GM21381 (cell line): ENCODE measurements at regions not wholly inside any gene's neighbourhood (a gene's known extent, or its start where the extent isn't known, plus 50 kb on each side); places are given as distances from the start of the nearest gene placed in this dataset.
"Not testable (repeated sequence)": the region's sequence is repeated elsewhere in the genome, so short reads cannot be mapped to it uniquely, and the experiment has no call there.

ENCODE experiments used
- ATAC-seq: cut with Tn5 transposase; IDR thresholded peaks from one replicate; pipeline ENCODE4 v1.9.1; 2021; ENCODE audit warnings: mild to moderate bottlenecking, moderate library complexity; ENCODE audit not compliant: unreplicated experiment

GRCh38 chr10:131824371-131825149, 76.2 kb upstream of the PPP2R2D start:
- no peak for ATAC-seq

- no peak for ATAC-seq
Measured at GRCh38 chr10:131825150-131825848, 75.5 kb upstream of the PPP2R2D start.

- ATAC-seq: no peak
Measured at GRCh38 chr10:131825960-131826650, 74.7 kb upstream of the PPP2R2D start.

- no peak for ATAC-seq
Measured at GRCh38 chr10:131829156-131829930, 71.5 kb upstream of the PPP2R2D start.

- no peak for ATAC-seq
Measured at GRCh38 chr10:131830446-131831130, 70.2 kb upstream of the PPP2R2D start.

GRCh38 chr10:131831561-131831960, 69.2 kb upstream of the PPP2R2D start:
- no peak for ATAC-seq

GRCh38 chr10:131832056-131832685, 68.6 kb upstream of the PPP2R2D start:
- no peak for ATAC-seq

- no peak for ATAC-seq
Measured at GRCh38 chr10:131833013-131833412, 67.8 kb upstream of the PPP2R2D start.

- ATAC-seq: no peak
Measured at GRCh38 chr10:131833446-131834080, 67.2 kb upstream of the PPP2R2D start.

GRCh38 chr10:131834152-131834810, 66.5 kb upstream of the PPP2R2D start:
- ATAC-seq: no peak

GRCh38 chr10:131838966-131839742, 61.7 kb upstream of the PPP2R2D start:
- ATAC-seq: no peak

GRCh38 chr10:131839880-131840787, 60.7 kb upstream of the PPP2R2D start:
- not testable (repeated sequence) for ATAC-seq

GRCh38 chr10:131840788-131841118, 60.1 kb upstream of the PPP2R2D start:
- no peak for ATAC-seq

- no peak for ATAC-seq
Measured at GRCh38 chr10:131841131-131841660, 59.6 kb upstream of the PPP2R2D start.

GRCh38 chr10:131841661-131842139, 59.1 kb upstream of the PPP2R2D start:
- ATAC-seq: no peak

GRCh38 chr10:131842351-131843088, 58.3 kb upstream of the PPP2R2D start:
- ATAC-seq: no peak
